GM12878 (cell line): ENCODE measurements at regions not wholly inside any gene's neighbourhood (a gene's known extent, or its start where the extent isn't known, plus 50 kb on each side); places are given as distances from the start of the nearest gene placed in this dataset.

Experiments
- ATAC-seq: fragments of 200-7000 bp; cut with Tn5 transposase; 3 replicates; pipeline ENCODE4 v1.9.1; 2020; ENCODE audit warnings: mild to moderate bottlenecking, moderate library complexity
- BruUV-seq: library from RNA; stranded (reverse); fragments of 400-500 nt; replicated peaks from 2 replicates; lab custom pipeline; 2021; lab: Mats Ljungman, UMichigan
- CTCF ChIA-PET: fragments of 300-600 bp; sonication (Branson Sonifier 250); formaldehyde crosslinking; extraction: SDS; loops from one replicate; lab custom pipeline; 2021; ENCODE audit warnings: inconsistent platforms; lab: Yijun Ruan, JAX
- POLR2A ChIA-PET: fragments of 350-600 bp; formaldehyde crosslinking; extraction: SDS; loops from one replicate; lab custom pipeline; 2021; ENCODE audit warnings: inconsistent platforms; lab: Charles Lee
- RAD21 ChIA-PET: fragments of 300-600 bp; sonication (Branson Sonifier 250); formaldehyde crosslinking; loops from one replicate; lab custom pipeline; 2023; ENCODE audit warnings: antibody characterized with exemption; ENCODE audit not compliant: unreplicated experiment; lab: Charles Lee
- SMC1A ChIA-PET: fragments of 300-600 bp; sonication (Branson Sonifier 250); formaldehyde crosslinking; loops from one replicate; lab custom pipeline; 2023; ENCODE audit not compliant: unreplicated experiment, uncharacterized antibody; lab: Charles Lee
- DNase-seq: peaks from one replicate; pipeline ENCODE4 v3.0.0-alpha.2; 2011; ENCODE audit warnings: low read depth, low spot score
- FAIRE-seq: peaks from 3 replicates; lab custom pipeline; 2011; peaks lifted over from hg19 to GRCh38; lab: Jason Lieb, UNC
- H2AFZ ChIP-seq: 2 replicates; pipeline ENCODE4 v1.6.0; 2011; ENCODE audit warnings: low read depth, low read length, control low read depth; ENCODE audit not compliant: control insufficient read depth
- H3K27ac ChIP-seq: 2 replicates; pipeline ENCODE4 v1.5.1; 2011; ENCODE audit warnings: control low read depth; ENCODE audit not compliant: control insufficient read depth, insufficient read depth
- H3K27me3 ChIP-seq, 2 experiments: replicated peaks in 1 of 2; 2 replicates each; pipeline versions ENCODE4 v1.6.0 to v1.6.1; 2011; ENCODE audit warnings: low read length in 1 of 2; ENCODE audit not compliant: control insufficient read depth in 2 of 2, insufficient read depth in 2 of 2
- H3K36me3 ChIP-seq, 2 experiments: 2 replicates each; pipeline ENCODE4 v1.5.1; 2011; ENCODE audit warnings: low read length in 1 of 2; ENCODE audit not compliant: control insufficient read depth in 2 of 2, insufficient read depth in 2 of 2
- H3K4me1 ChIP-seq: 2 replicates; pipeline ENCODE4 v1.6.1; 2011; ENCODE audit warnings: mild to moderate bottlenecking, low read length, moderate library complexity, mixed read lengths; ENCODE audit not compliant: control insufficient read depth, insufficient read depth
- H3K4me2 ChIP-seq: 2 replicates; pipeline ENCODE4 v1.6.0; 2011; ENCODE audit warnings: control low read depth; ENCODE audit not compliant: control insufficient read depth, insufficient read depth
- H3K4me3 ChIP-seq: fragments of 200-600 bp; sonication (generic); 2 replicates; pipeline ENCODE4 v1.5.1; 2016
- H3K79me2 ChIP-seq: 2 replicates; pipeline ENCODE4 v1.6.0; 2011; ENCODE audit warnings: low read length; ENCODE audit not compliant: control insufficient read depth, insufficient read depth
- H3K9ac ChIP-seq: 2 replicates; pipeline ENCODE4 v1.8.0; 2011; ENCODE audit warnings: low read length, control low read depth, mixed read lengths; ENCODE audit not compliant: control insufficient read depth, insufficient read depth
- H3K9me3 ChIP-seq: replicated peaks from 3 replicates; pipeline ENCODE4 v1.5.1; 2011; ENCODE audit warnings: mild to moderate bottlenecking, low read length; ENCODE audit not compliant: control insufficient read depth, insufficient read depth
- H4K20me1 ChIP-seq: 2 replicates; pipeline ENCODE4 v1.6.0; 2011; ENCODE audit not compliant: control insufficient read depth, insufficient read depth
- BACH1 ChIP-seq: fragments of 450-650 bp; IDR thresholded peaks from 2 replicates; pipeline ENCODE4 v1.6.1; 2017; ENCODE audit warnings: mild to moderate bottlenecking, borderline replicate concordance
- POLR2AphosphoS2 ChIP-seq: IDR thresholded peaks from 2 replicates; pipeline ENCODE4 v1.6.1; 2011; ENCODE audit warnings: low read depth, mild to moderate bottlenecking, low read length, improper control_type of control experiment, moderate library complexity
- SMC3 ChIP-seq: IDR thresholded peaks from 2 replicates; pipeline ENCODE4 v1.6.1; 2011; ENCODE audit warnings: low read length, improper control_type of control experiment, borderline replicate concordance
- STAT1 ChIP-seq: fragments of 450-650 bp; conservative IDR thresholded peaks from 2 replicates; pipeline ENCODE4 v1.6.1; 2014; ENCODE audit warnings: antibody characterized with exemption, mild to moderate bottlenecking
- WGBS: methylation state at CpG from one replicate; pipeline ENCODE4 v1.1.6; 2016; ENCODE audit warnings: low lambda C conversion rate; ENCODE audit not compliant: insufficient replicate concordance, insufficient coverage; ENCODE audit errors: missing lambda C conversion rate; 5-methylcytosine and 5-hydroxymethylcytosine counted together
- in situ Hi-C: fragments of 300-500 bp; cut with MboI; formaldehyde crosslinking; loops from 9 replicates; pipeline ENCODE4 v1.14.3; 2018; ENCODE audit warnings: mixed read lengths
- intact Hi-C: fragments of 100-400 bp; cut with micrococcal nuclease; formaldehyde crosslinking; loops from one replicate; pipeline ENCODE4 v1.14.2; 2022; ENCODE audit not compliant: unreplicated experiment
- TF ChIP-seq, protein P1 (sequence below): fragments of 450-650 bp; IDR thresholded peaks from 2 replicates; pipeline ENCODE4 v1.6.1; 2017; ENCODE audit warnings: mild to moderate bottlenecking, moderate library complexity

DNA sequence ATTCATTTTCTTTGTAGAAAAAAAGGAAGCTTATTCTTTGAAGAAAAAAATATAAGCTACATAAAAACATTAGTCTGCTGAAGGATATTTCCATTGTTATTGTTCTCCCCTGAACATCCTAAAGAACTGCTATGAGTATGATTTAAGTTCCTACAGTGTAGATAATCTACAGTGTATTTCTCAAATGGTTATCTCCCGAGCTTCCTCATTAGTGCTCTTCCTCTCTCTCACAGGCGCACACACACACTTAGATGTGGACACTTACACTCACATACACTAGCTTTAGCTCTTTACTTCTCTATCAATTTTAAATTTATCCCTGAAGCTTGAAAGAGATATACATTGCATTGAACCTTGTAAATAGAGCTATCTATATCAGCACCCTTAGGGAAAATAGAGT lies 681.0 kb downstream of the KCNJ3 start:
- Histone ChIP-seq H3K36me3 (no peaks in the 10 kb centered on the region), H2AFZ (no peak overlapping the region), H3K9me3 (no peaks in the 10 kb centered on the region), H3K4me1 (no peaks in the 10 kb centered on the region), H3K27ac (no peak overlapping the region), H3K27me3 (no peaks in the 10 kb centered on the region), H3K4me2 (no peak overlapping the region), H3K4me3 (no peak overlapping the region), H3K9ac (no peak overlapping the region), H4K20me1 (no peaks in the 10 kb centered on the region), H3K79me2 (no peaks in the 10 kb centered on the region)
- no peak for ATAC-seq
- in situ Hi-C loops: loop anchor here (10.0 to 25.0 kb wide), 2 partner anchors 1208 to 1815 kb away; no protein-coding TSS in a partner anchor
- CTCF ChIA-PET: interaction anchor here (0.7 to 5.2 kb wide), 9 partner anchors 10 to 1814 kb away, joined by 3 to 89 read pairs (median 6); no protein-coding TSS in a partner anchor
- POLR2A ChIA-PET: no interaction called here
- SMC1A ChIA-PET: interaction anchor here (1.0 to 5.6 kb wide), 8 partner anchors 9 to 1814 kb away, joined by 3 to 69 read pairs (median 4); no protein-coding TSS in a partner anchor
- no peak for DNase-seq
- WGBS: 0% methylated on average over 2 of the region's 2 CpGs
- TF ChIP-seq BACH1 (no peak), SMC3 (no peak), POLR2AphosphoS2 (no peak), STAT1 (no peak)
- TF ChIP-seq, protein P1, sequence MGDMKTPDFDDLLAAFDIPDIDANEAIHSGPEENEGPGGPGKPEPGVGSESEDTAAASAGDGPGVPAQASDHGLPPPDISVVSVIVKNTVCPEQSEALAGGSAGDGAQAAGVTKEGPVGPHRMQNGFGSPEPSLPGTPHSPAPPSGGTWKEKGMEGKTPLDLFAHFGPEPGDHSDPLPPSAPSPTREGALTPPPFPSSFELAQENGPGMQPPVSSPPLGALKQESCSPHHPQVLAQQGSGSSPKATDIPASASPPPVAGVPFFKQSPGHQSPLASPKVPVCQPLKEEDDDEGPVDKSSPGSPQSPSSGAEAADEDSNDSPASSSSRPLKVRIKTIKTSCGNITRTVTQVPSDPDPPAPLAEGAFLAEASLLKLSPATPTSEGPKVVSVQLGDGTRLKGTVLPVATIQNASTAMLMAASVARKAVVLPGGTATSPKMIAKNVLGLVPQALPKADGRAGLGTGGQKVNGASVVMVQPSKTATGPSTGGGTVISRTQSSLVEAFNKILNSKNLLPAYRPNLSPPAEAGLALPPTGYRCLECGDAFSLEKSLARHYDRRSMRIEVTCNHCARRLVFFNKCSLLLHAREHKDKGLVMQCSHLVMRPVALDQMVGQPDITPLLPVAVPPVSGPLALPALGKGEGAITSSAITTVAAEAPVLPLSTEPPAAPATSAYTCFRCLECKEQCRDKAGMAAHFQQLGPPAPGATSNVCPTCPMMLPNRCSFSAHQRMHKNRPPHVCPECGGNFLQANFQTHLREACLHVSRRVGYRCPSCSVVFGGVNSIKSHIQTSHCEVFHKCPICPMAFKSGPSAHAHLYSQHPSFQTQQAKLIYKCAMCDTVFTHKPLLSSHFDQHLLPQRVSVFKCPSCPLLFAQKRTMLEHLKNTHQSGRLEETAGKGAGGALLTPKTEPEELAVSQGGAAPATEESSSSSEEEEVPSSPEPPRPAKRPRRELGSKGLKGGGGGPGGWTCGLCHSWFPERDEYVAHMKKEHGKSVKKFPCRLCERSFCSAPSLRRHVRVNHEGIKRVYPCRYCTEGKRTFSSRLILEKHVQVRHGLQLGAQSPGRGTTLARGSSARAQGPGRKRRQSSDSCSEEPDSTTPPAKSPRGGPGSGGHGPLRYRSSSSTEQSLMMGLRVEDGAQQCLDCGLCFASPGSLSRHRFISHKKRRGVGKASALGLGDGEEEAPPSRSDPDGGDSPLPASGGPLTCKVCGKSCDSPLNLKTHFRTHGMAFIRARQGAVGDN: no peak
- intact Hi-C loops: loop anchor here (5.0 to 10.0 kb wide), 4 partner anchors 258 to 1515 kb away; partner anchors contain the start of gene NR4A2
- BruUV-seq: no TSS peak
- no peak for FAIRE-seq
- RAD21 ChIA-PET: interaction anchor here (1.0 to 4.7 kb wide), 5 partner anchors 14 to 1814 kb away, joined by 3 to 91 read pairs (median 4); no protein-coding TSS in a partner anchor
